GM13977 (cell line): ENCODE measurements at regions not wholly inside any gene's neighbourhood (a gene's known extent, or its start where the extent isn't known, plus 50 kb on each side); places are given as distances from the start of the nearest gene placed in this dataset.

ENCODE experiments used
- DNase-seq: peaks from one replicate; pipeline ENCODE4 v3.0.0; 2012; ENCODE audit warnings: low spot score
- CTCF ChIP-seq: IDR thresholded peaks from 2 replicates; pipeline ENCODE4 v1.5.1; 2012; ENCODE audit warnings: mild to moderate bottlenecking, control low read depth; ENCODE audit not compliant: insufficient read depth; ENCODE audit errors: extremely low read depth, missing control alignments
- in situ Hi-C: fragments of 300-500 bp; cut with MboI; formaldehyde crosslinking; loops from one replicate; pipeline ENCODE4 v1.12.0; 2022; ENCODE audit warnings: low sequenced_read_pairs, low pct_unique_long_range_greater_than_20kb, mixed read lengths, inconsistent platforms; ENCODE audit not compliant: unreplicated experiment

- DNase-seq: no peak
- in situ Hi-C loops: no loop called here
- TF ChIP-seq CTCF: no peak
Observed at GRCh38 chr17:15090533-15090932, 174.6 kb downstream of the PMP22 start.

DNA sequence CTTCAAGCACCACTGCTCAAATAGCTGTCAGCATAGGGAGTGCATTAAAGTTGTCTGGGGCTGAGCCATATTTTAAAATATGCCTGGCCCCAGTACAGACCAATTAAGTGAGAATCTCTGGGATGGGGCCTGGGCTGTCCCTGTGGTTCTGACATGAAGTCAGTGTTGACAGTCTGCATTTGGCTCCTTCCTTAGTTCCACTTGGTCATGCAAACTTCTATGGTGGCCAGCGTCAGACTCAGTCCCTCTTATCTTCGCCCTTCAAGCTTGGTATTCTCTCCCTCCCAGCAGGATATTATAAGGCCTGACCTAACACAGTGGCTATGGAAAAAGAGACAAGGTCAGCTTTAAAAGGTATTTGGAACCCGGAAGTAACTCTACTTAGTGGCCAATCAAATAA lies 177.2 kb downstream of the PMP22 start:
- in situ Hi-C loops: no loop called here
- TF ChIP-seq CTCF: no peak
- DNase-seq: no peak

DNA sequence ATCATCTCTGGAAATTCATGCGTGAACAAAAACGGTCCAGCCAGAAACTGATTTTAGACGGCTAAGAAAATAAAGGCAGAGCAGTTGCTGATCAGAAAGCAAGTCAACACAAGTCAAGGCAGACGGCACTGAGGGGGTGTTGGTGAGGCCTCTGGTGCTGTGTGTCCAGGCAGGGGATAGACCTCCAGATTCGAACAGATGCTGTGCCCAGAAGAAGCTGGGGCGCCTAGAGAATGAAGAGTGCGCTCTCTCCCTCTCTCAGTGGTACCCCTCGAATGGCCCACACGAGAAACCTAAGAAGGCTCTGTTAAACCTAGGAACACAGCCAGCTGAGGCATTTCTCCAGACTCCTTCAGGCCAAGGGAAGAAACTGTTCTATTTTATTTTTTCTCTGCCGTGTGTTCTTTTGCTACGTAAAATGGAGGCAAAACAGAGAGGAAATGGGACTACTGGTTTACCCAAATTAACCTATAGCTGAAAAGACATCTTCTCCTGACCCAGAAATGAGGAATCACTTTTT lies 178.3 kb downstream of the PMP22 start:
- in situ Hi-C loops: no loop called here
- DNase-seq: no peak

DNA sequence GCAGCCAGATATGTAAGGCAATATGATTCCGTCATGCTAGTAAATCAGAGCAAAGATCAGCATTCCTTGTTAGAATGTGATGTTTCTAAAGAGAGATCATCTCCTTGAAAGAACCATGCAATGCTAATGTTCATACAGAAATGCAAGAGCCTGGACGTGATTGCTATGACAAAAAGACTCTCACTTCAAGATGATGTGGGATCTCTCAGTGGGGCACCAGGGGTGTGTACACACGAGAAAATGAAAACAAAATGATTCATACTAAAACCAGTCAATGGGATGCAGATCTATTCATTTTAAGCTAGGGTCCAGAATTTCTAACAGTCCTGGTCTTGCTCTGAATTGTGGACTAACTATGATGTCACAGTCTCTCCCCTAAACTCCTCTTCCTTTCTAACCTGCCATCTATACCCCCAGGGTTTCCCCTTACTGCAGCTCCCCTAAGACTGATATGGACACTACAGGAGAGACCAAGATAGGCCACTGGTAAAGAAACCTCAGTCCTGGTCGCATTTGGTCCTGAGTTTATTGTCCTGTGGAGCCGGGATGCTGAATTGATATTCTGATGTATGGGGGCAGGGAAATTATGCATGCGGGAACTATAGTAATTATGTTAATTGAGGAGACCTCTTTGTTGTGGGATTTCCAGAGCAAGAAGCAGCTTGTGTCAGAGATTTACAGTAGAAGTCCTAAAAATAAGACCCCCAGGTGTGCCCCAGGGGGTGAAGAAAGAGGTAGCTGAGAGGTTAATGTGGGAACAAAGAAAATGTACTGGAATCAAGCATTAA lies 179.0 kb downstream of the PMP22 start:
- DNase-seq: no peak
- no peak for TF ChIP-seq CTCF
- in situ Hi-C loops: no loop called here

More for the DNA sequence above, 178.3 kb downstream of the PMP22 start:
- no peak for TF ChIP-seq CTCF

DNA sequence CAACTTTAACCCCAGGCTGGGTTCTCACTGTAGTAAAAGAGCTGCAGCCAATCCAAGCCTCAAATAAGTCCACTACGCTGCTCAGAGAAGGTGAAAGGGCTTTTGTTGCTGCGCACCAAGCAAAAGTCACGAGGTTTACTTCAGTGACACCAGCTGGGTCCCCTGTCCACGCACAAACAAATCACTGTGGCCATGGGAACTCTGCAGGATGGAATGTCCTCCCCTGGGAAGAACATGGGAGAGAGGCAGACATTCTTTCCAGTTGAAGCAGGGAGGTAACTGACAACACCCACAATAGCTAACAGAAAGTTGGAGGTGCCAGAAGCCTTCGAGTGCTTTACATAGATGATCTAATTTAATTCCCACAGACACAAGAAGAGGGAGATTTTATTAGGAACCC lies 181.9 kb downstream of the PMP22 start:
- TF ChIP-seq CTCF: no peak
- in situ Hi-C loops: no loop called here
- DNase-seq: no peak

DNA sequence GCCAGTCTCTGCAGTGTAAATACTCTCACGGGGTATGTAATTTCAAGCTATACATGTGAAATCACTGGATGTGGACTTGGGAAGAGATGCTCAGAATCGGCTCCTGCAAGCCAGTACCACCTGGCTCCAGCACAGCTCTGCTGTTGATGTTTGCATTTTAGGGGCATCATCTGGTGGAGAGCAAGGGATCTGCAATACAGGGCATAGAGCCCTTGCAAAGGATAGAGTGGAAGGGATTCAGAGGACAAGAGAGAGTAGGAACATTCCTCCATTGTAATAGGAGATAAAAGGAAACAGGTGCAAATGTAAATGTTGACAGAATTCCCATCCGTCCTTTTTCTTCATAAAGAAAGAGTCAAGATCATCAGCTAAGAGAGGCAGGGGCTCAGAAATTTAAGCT lies 184.1 kb downstream of the PMP22 start:
- no peak for TF ChIP-seq CTCF
- DNase-seq: no peak
- in situ Hi-C loops: no loop called here
